ENCODE measurements at regions not wholly inside any gene's neighbourhood (a gene's known extent, or its start where the extent isn't known, plus 50 kb on each side); places are given as distances from the start of the nearest gene placed in this dataset.
"Not testable (repeated sequence)": the region's sequence is repeated elsewhere in the genome, so short reads cannot be mapped to it uniquely, and the experiment has no call there.

DNA sequence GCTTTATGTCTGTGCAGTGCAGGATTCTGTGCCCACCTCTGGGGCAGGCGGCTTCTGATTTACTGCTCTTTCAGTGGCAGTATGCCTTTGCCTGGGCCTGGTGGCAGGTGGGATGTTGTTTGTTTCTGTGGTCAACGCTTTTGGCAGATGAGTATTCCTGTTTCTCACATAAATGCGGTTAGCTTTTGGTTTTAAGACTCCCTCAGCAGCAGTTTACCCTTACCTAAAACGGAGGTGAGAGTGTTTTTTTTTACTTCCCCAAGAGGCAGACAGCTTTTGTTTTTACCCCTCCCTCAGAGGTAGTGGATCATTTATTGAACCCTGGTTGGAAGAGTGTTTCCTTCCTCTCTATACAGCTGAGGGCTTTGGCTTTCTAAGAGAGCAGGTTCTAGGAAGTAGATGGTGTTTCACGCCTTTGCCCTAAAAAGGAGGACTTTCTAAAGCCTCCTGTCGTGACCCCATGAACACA, 134.1 kb upstream of the PLSCR5 start:
- Mint-ChIP-seq H3K27ac (ENCODE audit: low read depth) (peak overlapping the region; percentile 33), H3K4me1 (peaks cover 5% of the 10 kb centered on the region), H3K36me3 (ENCODE audit: insufficient read depth) (no peaks in the 10 kb centered on the region), H3K4me3 (peak overlapping the region; percentile 15), H3K9me3 (peaks cover 1% of the 10 kb centered on the region), H3K27me3 (no peaks in the 10 kb centered on the region)
- peak; percentile 77 for ATAC-seq (replicated peaks; ENCODE audit: extremely low read depth, poor library complexity, severe bottlenecking)
- no peak for DNase-seq (ENCODE audit: low spot score in 2 of 2)

DNA sequence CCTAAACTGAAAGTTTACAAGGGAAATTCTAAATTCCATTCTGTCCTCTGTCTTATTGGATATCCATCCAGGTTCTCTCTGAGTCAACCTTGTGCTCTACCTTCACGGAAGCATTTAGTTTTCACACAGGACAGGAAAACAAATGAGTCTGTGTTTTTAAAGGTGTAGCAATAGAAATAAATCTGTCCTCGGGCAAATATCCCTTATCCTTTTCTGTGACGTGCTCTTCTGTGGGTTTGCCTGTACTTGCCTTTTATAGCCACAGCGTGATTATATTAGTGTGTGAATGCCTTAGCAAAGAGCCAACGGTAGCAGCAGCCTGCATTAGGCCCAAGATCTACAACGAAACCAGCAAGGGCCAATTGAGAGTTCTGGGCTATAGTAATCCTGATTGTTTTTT, 127.2 kb upstream of the PLSCR5 start:
- ATAC-seq (replicated peaks; ENCODE audit: extremely low read depth, poor library complexity, severe bottlenecking) = no peak
- no peak overlapping the region for H3K4me3 Mint-ChIP-seq
- H3K4me1 Mint-ChIP-seq = no peaks in the 10 kb centered on the region
- H3K36me3 Mint-ChIP-seq (ENCODE audit: insufficient read depth) = no peaks in the 10 kb centered on the region
- no peak for DNase-seq (ENCODE audit: low spot score in 2 of 2)
- no peaks in the 10 kb centered on the region for H3K27me3 Mint-ChIP-seq
- no peak overlapping the region for H3K27ac Mint-ChIP-seq (ENCODE audit: low read depth)
- no peaks in the 10 kb centered on the region for H3K9me3 Mint-ChIP-seq

DNA sequence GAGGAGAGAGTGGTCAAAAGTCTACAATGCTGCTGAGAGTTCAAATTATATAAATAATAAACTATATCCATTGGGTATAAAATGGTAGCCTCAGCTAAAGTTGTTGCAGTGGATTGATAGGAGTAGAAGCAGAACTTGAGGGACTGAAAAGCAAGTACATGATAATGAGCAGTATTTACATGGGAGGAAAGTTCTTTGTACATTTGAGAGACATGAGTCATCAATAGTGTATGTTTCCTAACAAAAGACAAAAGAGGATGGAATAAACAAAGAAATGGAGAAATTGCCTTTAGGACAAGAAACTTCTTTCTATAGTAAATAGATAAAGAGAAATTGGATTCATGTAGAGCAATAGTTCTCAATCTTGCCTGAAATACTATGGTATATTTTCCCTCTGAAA, 110.0 kb upstream of the PLSCR5 start:
- no peak for DNase-seq (ENCODE audit: low spot score in 2 of 2)

DNA sequence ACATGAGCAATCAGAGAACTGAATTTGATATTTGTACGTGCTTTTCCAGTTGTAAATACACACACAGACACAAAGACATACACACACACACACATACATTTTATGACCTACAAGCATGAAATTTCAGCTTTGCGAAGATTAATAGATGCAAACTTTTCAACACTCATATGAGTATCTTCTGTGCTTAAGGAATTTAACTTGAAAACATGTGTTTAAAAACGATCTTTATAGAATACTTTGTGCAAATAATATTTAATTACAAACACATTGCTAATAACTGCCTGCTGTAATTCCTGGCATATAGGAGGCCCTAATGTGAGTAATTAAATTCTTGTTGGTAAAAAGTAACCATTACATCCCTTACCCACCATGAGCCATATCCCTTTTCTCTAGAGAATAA, 107.7 kb upstream of the PLSCR5 start:
- Mint-ChIP-seq H3K9me3 (peaks cover 4% of the 10 kb centered on the region), H3K27ac (ENCODE audit: low read depth) (no peak overlapping the region), H3K4me3 (no peak overlapping the region), H3K4me1 (no peaks in the 10 kb centered on the region), H3K27me3 (no peaks in the 10 kb centered on the region), H3K36me3 (ENCODE audit: insufficient read depth) (no peaks in the 10 kb centered on the region)
- ATAC-seq (replicated peaks; ENCODE audit: extremely low read depth, poor library complexity, severe bottlenecking) = no peak
- no peak for DNase-seq (ENCODE audit: low spot score in 2 of 2)

More for the DNA sequence above, 110.0 kb upstream of the PLSCR5 start:
- Mint-ChIP-seq H3K27ac (ENCODE audit: low read depth) (no peak overlapping the region), H3K36me3 (ENCODE audit: insufficient read depth) (no peaks in the 10 kb centered on the region), H3K4me3 (no peak overlapping the region), H3K27me3 (no peaks in the 10 kb centered on the region), H3K9me3 (peaks cover 4% of the 10 kb centered on the region), H3K4me1 (no peaks in the 10 kb centered on the region)
- ATAC-seq (replicated peaks; ENCODE audit: extremely low read depth, poor library complexity, severe bottlenecking) = no peak

DNA sequence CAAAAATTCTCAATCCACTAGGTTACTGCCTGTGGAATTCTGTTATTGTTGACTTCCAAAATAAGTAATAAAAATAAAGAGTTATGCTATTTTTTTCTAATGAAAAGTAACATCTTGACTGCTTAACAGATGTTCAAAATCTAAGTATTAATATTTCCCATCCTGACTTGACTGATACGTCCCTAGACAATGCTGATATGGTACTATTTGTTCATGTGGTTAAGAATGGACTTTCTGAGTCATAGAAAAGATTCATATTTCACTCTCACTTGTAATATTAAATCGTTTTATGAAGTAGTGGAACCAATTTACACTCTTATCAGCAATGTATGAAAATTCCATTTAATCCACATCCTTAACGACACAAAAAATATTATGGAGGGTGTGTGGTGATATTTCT, 104.8 kb upstream of the PLSCR5 start:
- H3K4me3 Mint-ChIP-seq = no peak overlapping the region

DNA sequence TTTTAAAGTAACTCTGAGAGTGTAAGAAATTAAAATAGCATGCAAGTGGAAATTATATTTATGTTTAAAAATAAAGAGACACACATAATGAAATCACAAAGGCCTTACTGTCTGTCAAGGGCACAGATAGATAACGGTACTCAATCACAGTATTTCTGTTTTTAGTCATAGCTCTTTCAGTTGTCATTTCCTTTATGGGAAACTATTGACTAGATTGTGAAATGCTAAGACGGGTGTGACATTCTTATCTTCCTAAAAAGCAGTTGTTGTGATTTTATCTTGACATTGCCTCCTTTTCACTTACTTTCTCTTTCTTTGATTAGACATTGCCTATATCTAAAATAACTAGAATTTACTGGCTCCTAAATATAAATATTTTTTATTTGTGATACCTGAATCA, 100.1 kb upstream of the PLSCR5 start:
- Mint-ChIP-seq H3K36me3 (ENCODE audit: insufficient read depth) (no peaks in the 10 kb centered on the region), H3K4me3 (no peak overlapping the region), H3K9me3 (no peaks in the 10 kb centered on the region), H3K4me1 (no peaks in the 10 kb centered on the region), H3K27me3 (no peaks in the 10 kb centered on the region), H3K27ac (ENCODE audit: low read depth) (no peak overlapping the region)
- no peak for ATAC-seq (replicated peaks; ENCODE audit: extremely low read depth, poor library complexity, severe bottlenecking)
- DNase-seq (ENCODE audit: low spot score in 2 of 2) = no peak

More for the DNA sequence above, 104.8 kb upstream of the PLSCR5 start:
- no peak for ATAC-seq (replicated peaks; ENCODE audit: extremely low read depth, poor library complexity, severe bottlenecking)
- H3K4me1 Mint-ChIP-seq = no peaks in the 10 kb centered on the region
- H3K27ac Mint-ChIP-seq (ENCODE audit: low read depth) = no peak overlapping the region
- peaks cover 4% of the 10 kb centered on the region for H3K9me3 Mint-ChIP-seq
- no peaks in the 10 kb centered on the region for H3K36me3 Mint-ChIP-seq (ENCODE audit: insufficient read depth)
- DNase-seq (ENCODE audit: low spot score in 2 of 2) = no peak
- no peaks in the 10 kb centered on the region for H3K27me3 Mint-ChIP-seq

DNA sequence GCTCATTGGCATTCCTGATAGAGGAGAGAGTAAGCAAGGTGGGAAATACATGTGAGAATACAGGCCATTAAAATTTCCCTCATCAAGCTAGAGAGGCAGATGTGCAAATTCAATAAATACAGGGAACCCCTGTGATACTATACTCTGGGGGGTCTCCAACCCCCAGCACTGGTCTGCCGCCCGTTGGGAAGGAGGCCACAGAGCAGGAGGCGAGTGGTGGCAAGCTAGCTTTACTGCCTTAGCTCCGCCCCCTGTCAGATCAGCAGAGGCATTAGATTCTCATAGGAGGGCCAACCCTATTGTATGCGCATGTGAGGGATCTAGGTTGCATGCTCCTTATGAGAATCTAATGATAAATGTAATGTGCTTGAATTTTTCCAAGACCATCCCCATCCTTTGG, 97.1 kb upstream of the PLSCR5 start:
- H3K36me3 Mint-ChIP-seq (ENCODE audit: insufficient read depth) = no peaks in the 10 kb centered on the region
- no peaks in the 10 kb centered on the region for H3K27me3 Mint-ChIP-seq
- no peak overlapping the region for H3K27ac Mint-ChIP-seq (ENCODE audit: low read depth)

DNA sequence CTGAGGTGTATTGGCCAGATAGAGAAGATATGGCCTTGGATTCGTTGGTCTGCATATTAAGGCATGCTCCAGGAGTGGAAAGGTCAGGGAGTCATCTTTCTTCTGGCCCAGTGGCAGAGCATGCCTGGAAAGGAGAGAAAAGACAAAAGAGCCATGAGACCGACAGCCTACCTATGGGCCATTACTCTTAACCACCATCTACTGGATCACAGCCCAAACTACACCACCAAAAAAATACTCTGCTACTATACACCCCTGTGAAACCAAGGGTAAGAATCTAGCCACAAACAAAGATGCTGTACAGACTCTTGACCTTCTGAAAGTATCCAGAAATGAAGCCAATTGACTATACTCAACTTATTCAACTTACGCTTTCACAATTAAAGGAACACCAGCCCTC, 96.1 kb upstream of the PLSCR5 start:
- ATAC-seq (replicated peaks; ENCODE audit: extremely low read depth, poor library complexity, severe bottlenecking) = no peak
- H3K27me3 Mint-ChIP-seq = no peaks in the 10 kb centered on the region
- DNase-seq (ENCODE audit: low spot score in 2 of 2) = no peak
- peaks cover 7% of the 10 kb centered on the region for H3K9me3 Mint-ChIP-seq
- H3K27ac Mint-ChIP-seq (ENCODE audit: low read depth) = no peak overlapping the region
- no peaks in the 10 kb centered on the region for H3K36me3 Mint-ChIP-seq (ENCODE audit: insufficient read depth)
- no peaks in the 10 kb centered on the region for H3K4me1 Mint-ChIP-seq
- H3K4me3 Mint-ChIP-seq = no peak overlapping the region

More for the DNA sequence above, 97.1 kb upstream of the PLSCR5 start:
- H3K9me3 Mint-ChIP-seq = peaks cover 1% of the 10 kb centered on the region
- DNase-seq (ENCODE audit: low spot score in 2 of 2) (no peak), ATAC-seq (replicated peaks; ENCODE audit: extremely low read depth, poor library complexity, severe bottlenecking) (no peak)
- no peaks in the 10 kb centered on the region for H3K4me1 Mint-ChIP-seq
- no peak overlapping the region for H3K4me3 Mint-ChIP-seq

DNA sequence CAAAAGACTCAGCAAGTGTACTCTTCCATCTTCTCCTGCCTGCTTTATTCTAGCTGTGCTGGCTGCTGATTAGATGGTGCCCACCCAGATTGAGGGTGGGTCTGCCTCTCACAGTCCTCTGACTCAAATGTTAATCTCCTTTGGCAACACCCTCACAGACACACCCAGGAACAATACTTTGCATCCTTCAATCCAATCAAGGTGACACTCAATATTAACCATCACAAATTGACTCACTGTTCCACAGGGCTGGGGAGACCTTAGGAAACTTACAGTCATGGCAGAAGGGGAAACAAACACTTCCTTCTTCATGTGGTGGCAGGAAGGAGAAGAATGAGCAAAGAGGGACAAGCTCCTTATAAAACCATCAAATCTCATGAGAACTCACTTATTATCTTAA, 94.9 kb upstream of the PLSCR5 start:
- not testable (repeated sequence) for H3K27ac Mint-ChIP-seq (ENCODE audit: low read depth); H3K4me1 Mint-ChIP-seq; H3K4me3 Mint-ChIP-seq

DNA sequence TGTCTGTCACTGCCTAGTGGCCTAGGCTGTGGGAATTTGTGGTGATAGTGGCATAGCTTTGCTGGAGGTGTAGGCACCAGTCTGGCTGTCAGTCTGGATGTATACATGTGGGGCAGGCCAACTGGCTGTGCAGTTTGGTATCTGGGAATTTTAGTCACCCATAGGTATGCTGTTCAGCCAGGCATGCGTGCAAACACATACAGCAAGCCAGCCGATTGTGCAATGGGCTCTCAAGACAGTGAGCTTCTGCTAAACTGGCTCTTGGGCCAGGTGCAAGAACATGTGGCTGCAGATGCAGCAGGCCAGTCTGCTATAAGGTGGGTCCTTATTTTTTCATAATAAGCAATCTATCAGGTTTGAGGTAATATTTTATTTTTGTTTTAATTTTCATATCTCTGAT, 87.1 kb upstream of the PLSCR5 start:
- Mint-ChIP-seq H3K4me1 (no peaks in the 10 kb centered on the region), H3K27me3 (no peaks in the 10 kb centered on the region)

More for the DNA sequence above, 94.9 kb upstream of the PLSCR5 start:
- H3K27me3 Mint-ChIP-seq; ATAC-seq (replicated peaks; ENCODE audit: extremely low read depth, poor library complexity, severe bottlenecking); DNase-seq (ENCODE audit: low spot score in 2 of 2); H3K36me3 Mint-ChIP-seq (ENCODE audit: insufficient read depth): not testable (repeated sequence)
- peaks cover 10% of the 10 kb centered on the region for H3K9me3 Mint-ChIP-seq

DNA sequence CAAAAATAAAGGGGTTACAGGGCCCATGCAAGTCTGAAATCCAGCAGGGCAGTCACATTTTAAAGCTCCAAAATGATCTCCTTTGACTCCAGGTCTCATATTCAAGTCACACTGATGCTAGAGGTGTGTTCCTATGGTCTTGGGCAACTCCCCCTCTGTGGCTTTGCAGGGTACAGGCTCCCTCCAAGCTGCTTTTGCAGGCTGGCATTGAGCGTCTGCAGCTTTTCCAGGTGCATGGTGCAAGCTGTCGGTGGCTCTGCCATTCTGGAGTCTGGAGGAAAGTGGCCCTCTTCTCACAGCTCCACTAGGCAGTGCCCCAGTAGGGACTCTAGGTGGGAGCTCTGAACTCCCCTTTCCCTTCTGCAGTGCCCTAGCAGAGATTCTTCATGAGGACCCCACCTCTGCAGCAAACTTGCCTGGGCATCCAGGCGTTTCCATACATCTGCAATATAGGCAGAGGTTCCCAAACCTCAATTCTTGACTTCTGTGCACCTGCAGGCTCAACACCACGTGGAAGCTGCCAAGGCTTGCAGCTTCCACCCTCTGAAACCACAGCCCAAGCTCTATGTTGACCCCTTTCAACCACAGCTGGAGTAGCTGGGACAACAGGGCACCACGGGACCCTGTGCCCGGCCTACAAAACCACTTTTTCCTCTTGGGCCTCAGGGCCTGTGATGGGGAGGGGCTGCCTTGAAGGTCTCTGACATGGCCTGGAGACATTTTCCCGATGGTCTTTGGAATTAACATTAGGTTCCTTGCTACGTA, 80.1 kb upstream of the PLSCR5 start:
- no peak overlapping the region for H3K4me3 Mint-ChIP-seq
- H3K27ac Mint-ChIP-seq (ENCODE audit: low read depth) = no peak overlapping the region
- no peak for ATAC-seq (replicated peaks; ENCODE audit: extremely low read depth, poor library complexity, severe bottlenecking)
- no peak for DNase-seq (ENCODE audit: low spot score in 2 of 2)
- peaks cover 5% of the 10 kb centered on the region for H3K4me1 Mint-ChIP-seq
- H3K9me3 Mint-ChIP-seq = peaks cover under 1% of the 10 kb centered on the region
- H3K27me3 Mint-ChIP-seq = no peaks in the 10 kb centered on the region
- no peaks in the 10 kb centered on the region for H3K36me3 Mint-ChIP-seq (ENCODE audit: insufficient read depth)

More for the DNA sequence above, 87.1 kb upstream of the PLSCR5 start:
- Mint-ChIP-seq H3K27ac (ENCODE audit: low read depth) (no peak overlapping the region), H3K9me3 (peaks cover 15% of the 10 kb centered on the region), H3K4me3 (no peak overlapping the region), H3K36me3 (ENCODE audit: insufficient read depth) (no peaks in the 10 kb centered on the region)
- ATAC-seq (replicated peaks; ENCODE audit: extremely low read depth, poor library complexity, severe bottlenecking) = no peak
- no peak for DNase-seq (ENCODE audit: low spot score in 2 of 2)

DNA sequence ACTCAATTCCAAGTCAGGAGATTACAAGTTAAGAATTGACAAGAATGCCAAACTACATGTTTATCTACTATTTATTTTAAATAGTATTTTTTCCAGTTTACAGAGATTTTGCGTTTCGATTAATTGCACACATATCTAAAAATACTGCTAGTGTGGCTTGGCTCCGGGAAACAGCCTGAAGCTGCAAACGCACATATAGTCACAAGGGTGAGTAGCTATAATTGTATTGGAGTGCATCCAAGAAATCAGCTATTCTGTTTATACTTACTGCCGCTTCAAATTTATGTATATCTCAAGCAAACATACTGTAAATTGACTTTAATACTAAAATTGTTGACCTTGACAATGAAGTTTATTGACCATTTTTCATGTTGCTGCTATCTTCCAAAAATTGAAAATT, 77.0 kb upstream of the PLSCR5 start:
- ATAC-seq (replicated peaks; ENCODE audit: extremely low read depth, poor library complexity, severe bottlenecking) (no peak), DNase-seq (ENCODE audit: low spot score in 2 of 2) (no peak)
- Mint-ChIP-seq H3K27me3 (no peaks in the 10 kb centered on the region), H3K27ac (ENCODE audit: low read depth) (no peak overlapping the region), H3K4me3 (no peak overlapping the region), H3K9me3 (no peaks in the 10 kb centered on the region), H3K4me1 (peaks cover 5% of the 10 kb centered on the region), H3K36me3 (ENCODE audit: insufficient read depth) (no peaks in the 10 kb centered on the region)

DNA sequence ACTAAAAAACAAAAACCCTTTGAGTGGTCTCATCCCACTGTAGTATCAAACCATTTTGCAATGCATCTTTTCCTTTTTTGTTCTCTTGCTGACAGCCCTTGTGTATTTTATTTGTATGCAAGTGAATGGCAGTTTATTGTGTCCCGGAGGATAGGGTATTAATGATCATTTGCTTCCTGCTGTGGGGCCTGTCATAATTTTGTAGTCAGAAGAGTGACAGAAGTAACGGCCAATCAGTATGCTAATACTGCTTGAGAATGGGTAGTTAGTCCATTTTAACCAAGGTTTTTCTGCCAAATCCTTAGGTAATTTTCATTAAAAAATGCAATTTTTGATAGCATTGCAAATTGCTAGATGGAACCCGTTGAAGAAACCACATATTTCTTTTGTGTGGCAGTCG, 75.5 kb upstream of the PLSCR5 start:
- no peak for DNase-seq (ENCODE audit: low spot score in 2 of 2)
- no peak overlapping the region for H3K4me3 Mint-ChIP-seq
- H3K27me3 Mint-ChIP-seq = no peaks in the 10 kb centered on the region
- H3K27ac Mint-ChIP-seq (ENCODE audit: low read depth) = no peak overlapping the region
- no peaks in the 10 kb centered on the region for H3K4me1 Mint-ChIP-seq
- no peaks in the 10 kb centered on the region for H3K36me3 Mint-ChIP-seq (ENCODE audit: insufficient read depth)
- ATAC-seq (replicated peaks; ENCODE audit: extremely low read depth, poor library complexity, severe bottlenecking) = no peak
- H3K9me3 Mint-ChIP-seq = no peaks in the 10 kb centered on the region
